ENCODE measurements at regions not wholly inside any gene's neighbourhood (a gene's known extent, or its start where the extent isn't known, plus 50 kb on each side); places are given as distances from the start of the nearest gene placed in this dataset.

DNA sequence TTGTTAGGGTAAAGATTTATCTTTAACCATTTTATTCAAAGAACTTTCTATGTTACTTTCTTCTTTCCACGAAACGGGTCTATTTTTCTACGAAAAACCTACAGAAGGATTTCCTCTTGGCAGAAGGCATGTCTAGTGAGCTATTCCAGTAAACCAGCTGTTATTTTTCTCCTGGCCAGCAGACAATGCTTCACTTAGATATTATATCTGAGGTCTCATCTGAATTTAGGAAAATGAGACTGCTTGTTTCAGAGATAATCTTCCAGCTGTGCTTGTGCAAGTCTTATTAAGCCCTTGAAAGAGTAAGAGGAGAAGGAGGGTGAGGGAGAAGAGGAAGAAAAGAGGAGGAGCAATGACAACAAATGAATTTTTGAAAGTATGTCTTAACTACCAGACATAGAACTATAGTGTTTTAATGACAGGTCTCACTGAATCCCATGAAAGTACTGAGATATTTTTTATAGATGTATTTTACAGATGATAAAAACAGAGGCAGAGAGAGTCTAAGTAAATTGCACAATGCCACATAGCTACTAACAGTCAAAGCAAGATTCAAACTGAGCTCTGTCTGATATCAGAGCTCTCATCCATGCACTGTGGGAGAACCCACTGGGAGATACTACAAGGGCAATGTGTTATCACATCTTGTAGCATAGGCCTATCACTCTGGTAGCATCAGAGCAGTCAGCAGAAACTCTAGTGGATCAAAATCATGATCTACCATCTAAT, 54.6 kb upstream of the SAMSN1 start:
- Histone ChIP-seq H3K36me3 (replicated peaks; ENCODE audit: insufficient read depth, low read depth) (no peaks in the 10 kb centered on the region), H3K79me2 (no peaks in the 10 kb centered on the region), H3K4me2 (no peak overlapping the region), H2AFZ (no peak overlapping the region), H3K9me3 (ENCODE audit: low read depth) (no peaks in the 10 kb centered on the region), H4K20me1 (ENCODE audit: insufficient read depth, poor library complexity, severe bottlenecking) (no peaks in the 10 kb centered on the region), H3K27me3 (no peaks in the 10 kb centered on the region), H3K9me2 (replicated peaks; ENCODE audit: insufficient read depth) (no peaks in the 10 kb centered on the region), H3K4me3 (no peak overlapping the region), H3K27ac (no peak overlapping the region), H3K4me1 (ENCODE audit: insufficient read depth) (no peaks in the 10 kb centered on the region)
- no peak for DNase-seq (ENCODE audit: low spot score)
- TF ChIP-seq, protein P1, sequence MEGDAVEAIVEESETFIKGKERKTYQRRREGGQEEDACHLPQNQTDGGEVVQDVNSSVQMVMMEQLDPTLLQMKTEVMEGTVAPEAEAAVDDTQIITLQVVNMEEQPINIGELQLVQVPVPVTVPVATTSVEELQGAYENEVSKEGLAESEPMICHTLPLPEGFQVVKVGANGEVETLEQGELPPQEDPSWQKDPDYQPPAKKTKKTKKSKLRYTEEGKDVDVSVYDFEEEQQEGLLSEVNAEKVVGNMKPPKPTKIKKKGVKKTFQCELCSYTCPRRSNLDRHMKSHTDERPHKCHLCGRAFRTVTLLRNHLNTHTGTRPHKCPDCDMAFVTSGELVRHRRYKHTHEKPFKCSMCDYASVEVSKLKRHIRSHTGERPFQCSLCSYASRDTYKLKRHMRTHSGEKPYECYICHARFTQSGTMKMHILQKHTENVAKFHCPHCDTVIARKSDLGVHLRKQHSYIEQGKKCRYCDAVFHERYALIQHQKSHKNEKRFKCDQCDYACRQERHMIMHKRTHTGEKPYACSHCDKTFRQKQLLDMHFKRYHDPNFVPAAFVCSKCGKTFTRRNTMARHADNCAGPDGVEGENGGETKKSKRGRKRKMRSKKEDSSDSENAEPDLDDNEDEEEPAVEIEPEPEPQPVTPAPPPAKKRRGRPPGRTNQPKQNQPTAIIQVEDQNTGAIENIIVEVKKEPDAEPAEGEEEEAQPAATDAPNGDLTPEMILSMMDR (IDR thresholded peaks at IDR 0.05; ENCODE audit: poor library complexity) = no peak
- TF ChIP-seq EZH2phosphoT487 (IDR thresholded peaks at IDR 0.05; ENCODE audit: low read depth, severe bottlenecking, unreplicated experiment) (no peak), EZH2 (IDR thresholded peaks at IDR 0.05; ENCODE audit: borderline replicate concordance) (no peak)
- 78% methylated on average over 3 of the region's 3 CpGs for WGBS (ENCODE audit: low lambda C conversion rate, missing lambda C conversion rate)

DNA sequence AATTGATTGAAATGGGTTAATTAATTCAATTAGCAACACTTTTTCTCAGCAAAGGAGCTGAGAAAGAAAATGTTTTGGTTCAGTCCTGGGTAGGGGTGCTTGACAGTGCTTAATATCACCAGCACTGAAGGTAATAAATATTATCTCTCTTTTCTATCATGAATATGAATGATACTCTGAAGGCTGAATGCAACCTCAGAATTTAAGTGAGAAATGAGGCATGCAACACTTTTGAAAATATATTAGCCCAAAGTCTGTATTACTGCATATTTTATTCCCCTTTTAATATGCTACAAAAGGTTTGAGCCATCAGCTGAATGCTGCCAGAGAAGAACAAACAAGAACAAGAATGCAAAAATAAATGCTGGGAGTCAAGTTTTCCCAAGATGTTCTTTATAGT, 52.0 kb upstream of the SAMSN1 start:
- Histone ChIP-seq H3K4me2 (no peak overlapping the region), H3K27me3 (no peaks in the 10 kb centered on the region), H3K9me3 (ENCODE audit: low read depth) (no peaks in the 10 kb centered on the region), H3K9me2 (replicated peaks; ENCODE audit: insufficient read depth) (no peaks in the 10 kb centered on the region), H3K36me3 (replicated peaks; ENCODE audit: insufficient read depth, low read depth) (no peaks in the 10 kb centered on the region), H3K79me2 (no peaks in the 10 kb centered on the region), H3K4me3 (no peak overlapping the region), H2AFZ (no peak overlapping the region), H3K4me1 (ENCODE audit: insufficient read depth) (no peaks in the 10 kb centered on the region), H4K20me1 (ENCODE audit: insufficient read depth, poor library complexity, severe bottlenecking) (no peaks in the 10 kb centered on the region), H3K27ac (no peak overlapping the region)
- no peak for DNase-seq (ENCODE audit: low spot score)
- TF ChIP-seq EZH2 (IDR thresholded peaks at IDR 0.05; ENCODE audit: borderline replicate concordance) (no peak), EZH2phosphoT487 (IDR thresholded peaks at IDR 0.05; ENCODE audit: low read depth, severe bottlenecking, unreplicated experiment) (no peak)
- TF ChIP-seq, protein P1 (IDR thresholded peaks at IDR 0.05; ENCODE audit: poor library complexity) = no peak

All from hepatocyte (in vitro differentiated cells).